ENCODE measurements at regions not wholly inside any gene's neighbourhood (a gene's known extent, or its start where the extent isn't known, plus 50 kb on each side); places are given as distances from the start of the nearest gene placed in this dataset.

GRCh38 chr14:101108579-101109346 lies 205.2 kb upstream of the RTL1 start:
- no peaks in the 10 kb centered on the region for H3K79me1 ChIP-seq (replicated peaks; ENCODE audit: low read length, poor library complexity, severe bottlenecking)
- H3K9ac ChIP-seq (ENCODE audit: low read length): no peak overlapping the region
- 83% methylated on average over 16 of the region's 16 CpGs for WGBS

GRCh38 chr14:101109347-101109638 lies 205.8 kb upstream of the RTL1 start:
- no peak overlapping the region for H3K23ac ChIP-seq (ENCODE audit: low read length in 2 of 2)
- no peak overlapping the region for H2BK12ac ChIP-seq (ENCODE audit: low read length in 2 of 2)
- H3K27me3 ChIP-seq (ENCODE audit: control insufficient read depth in 1 of 2, insufficient read depth in 1 of 2, low read length in 2 of 2): no peaks in the 10 kb centered on the region
- H3K27ac ChIP-seq (ENCODE audit: low read length, poor library complexity, severe bottlenecking): no peak overlapping the region
- no peak overlapping the region for H3K4ac ChIP-seq (ENCODE audit: low read depth in 1 of 2, low read length in 2 of 2)
- peaks cover 1% of the 10 kb centered on the region for H3K4me1 ChIP-seq (ENCODE audit: control insufficient read depth, insufficient read depth, low read depth, low read length)
- no peak overlapping the region for H3K9ac ChIP-seq (ENCODE audit: low read length)
- DNase-seq: no peak
- H2AK5ac ChIP-seq (ENCODE audit: low read length, severe bottlenecking): no peak overlapping the region
- no peak overlapping the region for H3K14ac ChIP-seq (ENCODE audit: low read length in 2 of 2)
- no peak overlapping the region for H2AFZ ChIP-seq (ENCODE audit: low read depth, low read length)
- H2BK120ac ChIP-seq (ENCODE audit: low read depth, low read length): no peak overlapping the region
- H2BK15ac ChIP-seq (ENCODE audit: low read depth, poor library complexity, severe bottlenecking): no peak overlapping the region
- H4K8ac ChIP-seq (ENCODE audit: low read length): no peak overlapping the region
- H3K18ac ChIP-seq (ENCODE audit: low read depth in 1 of 2, low read length in 2 of 2): no peak overlapping the region
- 93% methylated on average over 8 of the region's 8 CpGs for WGBS
- no peak overlapping the region for H3K4me3 ChIP-seq (ENCODE audit: insufficient read depth in 1 of 2, low read depth in 1 of 2, low read length in 2 of 2)
- no peak overlapping the region for H2BK5ac ChIP-seq (ENCODE audit: low read depth, low read length, poor library complexity, severe bottlenecking)
- peaks cover 3% of the 10 kb centered on the region for H3K9me3 ChIP-seq (ENCODE audit: control insufficient read depth, low read length)
- H3K36me3 ChIP-seq (ENCODE audit: control insufficient read depth in 1 of 2, insufficient read depth in 2 of 2, low read depth in 1 of 2, low read length in 2 of 2): no peaks in the 10 kb centered on the region
- no peak overlapping the region for H3K4me2 ChIP-seq (ENCODE audit: low read length, poor library complexity, severe bottlenecking)
- H4K91ac ChIP-seq (ENCODE audit: low read length): no peak overlapping the region
- H3K79me1 ChIP-seq (replicated peaks; ENCODE audit: low read length, poor library complexity, severe bottlenecking): no peaks in the 10 kb centered on the region

More at GRCh38 chr14:101108579-101109346, 205.2 kb upstream of the RTL1 start:
- Histone ChIP-seq H3K4me1 (ENCODE audit: control insufficient read depth, insufficient read depth, low read depth, low read length) (peaks cover 4% of the 10 kb centered on the region), H3K36me3 (ENCODE audit: control insufficient read depth in 1 of 2, insufficient read depth in 2 of 2, low read depth in 1 of 2, low read length in 2 of 2) (no peaks in the 10 kb centered on the region), H2AFZ (ENCODE audit: low read depth, low read length) (no peak overlapping the region), H3K4me2 (ENCODE audit: low read length, poor library complexity, severe bottlenecking) (no peak overlapping the region), H3K14ac (ENCODE audit: low read length in 2 of 2) (no peak overlapping the region), H2BK5ac (ENCODE audit: low read depth, low read length, poor library complexity, severe bottlenecking) (no peak overlapping the region), H4K91ac (ENCODE audit: low read length) (no peak overlapping the region), H3K4me3 (ENCODE audit: insufficient read depth in 1 of 2, low read depth in 1 of 2, low read length in 2 of 2) (no peak overlapping the region), H3K18ac (ENCODE audit: low read depth in 1 of 2, low read length in 2 of 2) (no peak overlapping the region), H3K9me3 (ENCODE audit: control insufficient read depth, low read length) (peaks cover 3% of the 10 kb centered on the region), H2BK12ac (ENCODE audit: low read length in 2 of 2) (no peak overlapping the region), H3K23ac (ENCODE audit: low read length in 2 of 2) (no peak overlapping the region), H4K8ac (ENCODE audit: low read length) (no peak overlapping the region), H2BK15ac (ENCODE audit: low read depth, poor library complexity, severe bottlenecking) (no peak overlapping the region), H2BK120ac (ENCODE audit: low read depth, low read length) (no peak overlapping the region), H2AK5ac (ENCODE audit: low read length, severe bottlenecking) (no peak overlapping the region), H3K4ac (ENCODE audit: low read depth in 1 of 2, low read length in 2 of 2) (no peak overlapping the region), H3K27me3 (ENCODE audit: control insufficient read depth in 1 of 2, insufficient read depth in 1 of 2, low read length in 2 of 2) (no peaks in the 10 kb centered on the region), H3K27ac (ENCODE audit: low read length, poor library complexity, severe bottlenecking) (no peak overlapping the region)
- no peak for DNase-seq

GRCh38 chr14:101109981-101110728 lies 206.6 kb upstream of the RTL1 start:
- Histone ChIP-seq H3K4me3 (ENCODE audit: insufficient read depth in 1 of 2, low read depth in 1 of 2, low read length in 2 of 2) (no peak overlapping the region), H3K27me3 (ENCODE audit: control insufficient read depth in 1 of 2, insufficient read depth in 1 of 2, low read length in 2 of 2) (no peaks in the 10 kb centered on the region), H3K4me1 (ENCODE audit: control insufficient read depth, insufficient read depth, low read depth, low read length) (peaks cover under 1% of the 10 kb centered on the region), H2BK5ac (ENCODE audit: low read depth, low read length, poor library complexity, severe bottlenecking) (no peak overlapping the region), H3K9me3 (ENCODE audit: control insufficient read depth, low read length) (peaks cover 3% of the 10 kb centered on the region), H4K8ac (ENCODE audit: low read length) (no peak overlapping the region), H2BK120ac (ENCODE audit: low read depth, low read length) (no peak overlapping the region), H3K14ac (ENCODE audit: low read length in 2 of 2) (no peak overlapping the region), H3K4me2 (ENCODE audit: low read length, poor library complexity, severe bottlenecking) (no peak overlapping the region), H3K27ac (ENCODE audit: low read length, poor library complexity, severe bottlenecking) (no peak overlapping the region), H3K4ac (ENCODE audit: low read depth in 1 of 2, low read length in 2 of 2) (no peak overlapping the region), H2BK15ac (ENCODE audit: low read depth, poor library complexity, severe bottlenecking) (no peak overlapping the region), H4K91ac (ENCODE audit: low read length) (no peak overlapping the region), H2AFZ (ENCODE audit: low read depth, low read length) (no peak overlapping the region), H2AK5ac (ENCODE audit: low read length, severe bottlenecking) (no peak overlapping the region), H3K18ac (ENCODE audit: low read depth in 1 of 2, low read length in 2 of 2) (no peak overlapping the region), H3K9ac (ENCODE audit: low read length) (no peak overlapping the region), H3K23ac (ENCODE audit: low read length in 2 of 2) (no peak overlapping the region), H2BK12ac (ENCODE audit: low read length in 2 of 2) (no peak overlapping the region), H3K36me3 (ENCODE audit: control insufficient read depth in 1 of 2, insufficient read depth in 2 of 2, low read depth in 1 of 2, low read length in 2 of 2) (no peaks in the 10 kb centered on the region), H3K79me1 (replicated peaks; ENCODE audit: low read length, poor library complexity, severe bottlenecking) (no peaks in the 10 kb centered on the region)
- no peak for DNase-seq
- WGBS: 86% methylated on average over 11 of the region's 15 CpGs

- Histone ChIP-seq H3K4me1 (ENCODE audit: control insufficient read depth, insufficient read depth, low read depth, low read length) (no peaks in the 10 kb centered on the region), H3K14ac (ENCODE audit: low read length in 2 of 2) (no peak overlapping the region), H4K8ac (ENCODE audit: low read length) (no peak overlapping the region), H2AFZ (ENCODE audit: low read depth, low read length) (no peak overlapping the region), H3K23ac (ENCODE audit: low read length in 2 of 2) (no peak overlapping the region), H4K91ac (ENCODE audit: low read length) (no peak overlapping the region), H3K79me1 (replicated peaks; ENCODE audit: low read length, poor library complexity, severe bottlenecking) (no peaks in the 10 kb centered on the region), H3K9ac (ENCODE audit: low read length) (no peak overlapping the region), H2BK12ac (ENCODE audit: low read length in 2 of 2) (no peak overlapping the region), H3K27ac (ENCODE audit: low read length, poor library complexity, severe bottlenecking) (no peak overlapping the region), H3K27me3 (ENCODE audit: control insufficient read depth in 1 of 2, insufficient read depth in 1 of 2, low read length in 2 of 2) (no peaks in the 10 kb centered on the region), H3K4me3 (ENCODE audit: insufficient read depth in 1 of 2, low read depth in 1 of 2, low read length in 2 of 2) (no peak overlapping the region), H2BK15ac (ENCODE audit: low read depth, poor library complexity, severe bottlenecking) (no peak overlapping the region), H2AK5ac (ENCODE audit: low read length, severe bottlenecking) (no peak overlapping the region), H3K4ac (ENCODE audit: low read depth in 1 of 2, low read length in 2 of 2) (no peak overlapping the region), H2BK5ac (ENCODE audit: low read depth, low read length, poor library complexity, severe bottlenecking) (no peak overlapping the region), H3K18ac (ENCODE audit: low read depth in 1 of 2, low read length in 2 of 2) (no peak overlapping the region), H2BK120ac (ENCODE audit: low read depth, low read length) (no peak overlapping the region), H3K9me3 (ENCODE audit: control insufficient read depth, low read length) (peaks cover 3% of the 10 kb centered on the region), H3K4me2 (ENCODE audit: low read length, poor library complexity, severe bottlenecking) (no peak overlapping the region), H3K36me3 (ENCODE audit: control insufficient read depth in 1 of 2, insufficient read depth in 2 of 2, low read depth in 1 of 2, low read length in 2 of 2) (no peaks in the 10 kb centered on the region)
- WGBS: 83% methylated on average over 22 of the region's 22 CpGs
- no peak for DNase-seq
These were observed 207.5 kb upstream of the RTL1 start for GRCh38 chr14:101110729-101111619.
